Endodermal cell (in vitro differentiated cells): ENCODE measurements at regions not wholly inside any gene's neighbourhood (a gene's known extent, or its start where the extent isn't known, plus 50 kb on each side); places are given as distances from the start of the nearest gene placed in this dataset.

Experiments used
- DNase-seq: peaks from one replicate; pipeline ENCODE4 v3.0.0-alpha.2; 2017
- H3K27ac ChIP-seq: 2 replicates; pipeline ENCODE4 v1.5.1; 2013; ENCODE audit warnings: mild to moderate bottlenecking, low read depth, low read length, moderate library complexity
- H3K27me3 ChIP-seq: 2 replicates; pipeline ENCODE4 v1.6.1; 2013; ENCODE audit warnings: mild to moderate bottlenecking, low read length, moderate library complexity; ENCODE audit not compliant: insufficient read depth, control insufficient read depth, poor library complexity, severe bottlenecking
- H3K36me3 ChIP-seq: 2 replicates; pipeline ENCODE4 v1.7.0; 2013; ENCODE audit warnings: mild to moderate bottlenecking, low read length, moderate library complexity; ENCODE audit not compliant: control insufficient read depth, insufficient read depth
- H3K4me1 ChIP-seq: one replicate; pipeline ENCODE4 v1.7.0; 2013; ENCODE audit warnings: low read length; ENCODE audit not compliant: control insufficient read depth, insufficient read depth
- H3K4me3 ChIP-seq: 2 replicates; pipeline ENCODE4 v1.5.1; 2013; ENCODE audit warnings: mild to moderate bottlenecking, low read length, moderate library complexity
- H3K9ac ChIP-seq: 2 replicates; pipeline ENCODE4 v1.6.1; 2013; ENCODE audit warnings: mild to moderate bottlenecking, low read length, moderate library complexity; ENCODE audit not compliant: poor library complexity, severe bottlenecking; ENCODE audit errors: extremely low read depth
- H3K9me3 ChIP-seq: 2 replicates; pipeline ENCODE4 v1.6.1; 2013; ENCODE audit warnings: mild to moderate bottlenecking, low read length, moderate library complexity; ENCODE audit not compliant: control insufficient read depth
- H3K27ac Mint-ChIP-seq: 2 replicates; pipeline ENCODE4 v1.8.0; 2020; ENCODE audit warnings: mixed read lengths
- H3K27me3 Mint-ChIP-seq: 2 replicates; pipeline ENCODE4 v1.8.0; 2021; ENCODE audit warnings: mild to moderate bottlenecking, mixed read lengths; ENCODE audit not compliant: insufficient read depth
- H3K36me3 Mint-ChIP-seq: 2 replicates; pipeline ENCODE4 v1.8.0; 2020; ENCODE audit warnings: low read depth, mixed read lengths
- H3K4me1 Mint-ChIP-seq: 2 replicates; pipeline ENCODE4 v1.8.0; 2020; ENCODE audit warnings: mixed read lengths
- H3K4me3 Mint-ChIP-seq: 2 replicates; pipeline ENCODE4 v1.8.0; 2020; ENCODE audit warnings: mild to moderate bottlenecking, moderate library complexity, mixed read lengths
- H3K9me3 Mint-ChIP-seq: 2 replicates; pipeline ENCODE4 v1.8.0; 2020; ENCODE audit warnings: mild to moderate bottlenecking, mixed read lengths
- CTCF ChIP-seq: fragments of 200-600 bp; sonication (generic); conservative IDR thresholded peaks from 2 replicates; pipeline ENCODE4 v1.5.0; 2021; ENCODE audit warnings: antibody characterized with exemption, mild to moderate bottlenecking
- WGBS, 2 experiments: methylation state at CpG; one replicate each; pipeline versions ENCODE4 v1.1.5 to v1.1.7; 2013; ENCODE audit warnings: missing lambda C conversion rate in 2 of 2, mixed read lengths in 1 of 2; ENCODE audit not compliant: insufficient coverage in 1 of 2, insufficient read length in 1 of 2; 5-methylcytosine and 5-hydroxymethylcytosine counted together

GRCh38 chr12:97638739-97639138 is 176.1 kb downstream of the RMST start:
- H3K27me3 ChIP-seq = no peaks in the 10 kb centered on the region
- no peaks in the 10 kb centered on the region for H3K9me3 ChIP-seq
- DNase-seq = no peak
- no peak overlapping the region for H3K9ac ChIP-seq
- H3K36me3 Mint-ChIP-seq = no peaks in the 10 kb centered on the region
- H3K4me1 ChIP-seq = peaks cover 18% of the 10 kb centered on the region
- H3K27ac ChIP-seq = no peak overlapping the region
- H3K4me3 ChIP-seq = no peak overlapping the region
- H3K36me3 ChIP-seq = no peaks in the 10 kb centered on the region
- no peaks in the 10 kb centered on the region for H3K9me3 Mint-ChIP-seq
- no peak for TF ChIP-seq CTCF
- peaks cover 2% of the 10 kb centered on the region for H3K27me3 Mint-ChIP-seq
- WGBS, 2 experiments = 79 to 100% methylated on average over 1 to 2 of the region's 2 CpGs
- H3K4me1 Mint-ChIP-seq = peaks cover 49% of the 10 kb centered on the region
- no peak overlapping the region for H3K27ac Mint-ChIP-seq
- no peak overlapping the region for H3K4me3 Mint-ChIP-seq

- Histone ChIP-seq H3K27me3 (no peaks in the 10 kb centered on the region), H3K4me1 (peaks cover 18% of the 10 kb centered on the region), H3K9me3 (no peaks in the 10 kb centered on the region), H3K4me3 (no peak overlapping the region), H3K27ac (no peak overlapping the region), H3K36me3 (no peaks in the 10 kb centered on the region), H3K9ac (no peak overlapping the region)
- Mint-ChIP-seq H3K4me3 (no peak overlapping the region), H3K4me1 (peaks cover 51% of the 10 kb centered on the region), H3K27me3 (no peaks in the 10 kb centered on the region), H3K36me3 (no peaks in the 10 kb centered on the region), H3K27ac (no peak overlapping the region), H3K9me3 (no peaks in the 10 kb centered on the region)
- WGBS, 2 experiments = 67% methylated on average over 1 of the region's 1 CpG; no CpG with 5 or more reads in 1 of the 2 experiments
- no peak for TF ChIP-seq CTCF
- no peak for DNase-seq
Observed at GRCh38 chr12:97639702-97640101, 177.1 kb downstream of the RMST start.

GRCh38 chr12:97640826-97641225 is 178.2 kb downstream of the RMST start:
- WGBS, 2 experiments = 94 to 95% methylated on average over 2 to 6 of the region's 6 CpGs
- Histone ChIP-seq H3K9ac (no peak overlapping the region), H3K36me3 (no peaks in the 10 kb centered on the region), H3K9me3 (no peaks in the 10 kb centered on the region), H3K27ac (no peak overlapping the region), H3K4me3 (no peak overlapping the region), H3K4me1 (peaks cover 18% of the 10 kb centered on the region), H3K27me3 (no peaks in the 10 kb centered on the region)
- Mint-ChIP-seq H3K36me3 (no peaks in the 10 kb centered on the region), H3K27me3 (no peaks in the 10 kb centered on the region), H3K4me3 (no peak overlapping the region), H3K4me1 (peaks cover 51% of the 10 kb centered on the region), H3K9me3 (no peaks in the 10 kb centered on the region), H3K27ac (no peak overlapping the region)
- TF ChIP-seq CTCF = no peak
- no peak for DNase-seq
